DOHH2 (cell line): ENCODE measurements at regions not wholly inside any gene's neighbourhood (a gene's known extent, or its start where the extent isn't known, plus 50 kb on each side); places are given as distances from the start of the nearest gene placed in this dataset.

Source experiments
- H3F3A ChIP-seq: fragments of 200-600 bp; sonication (generic), shearing (Covaris generic); 2 replicates; pipeline ENCODE4 v1.6.0; 2016; ENCODE audit warnings: antibody characterized with exemption, mild to moderate bottlenecking; ENCODE audit not compliant: control insufficient read depth, insufficient read depth
- H3K27ac ChIP-seq: fragments of 200-600 bp; sonication (generic); 2 replicates; pipeline ENCODE4 v1.5.1; 2014; ENCODE audit warnings: low read depth, mild to moderate bottlenecking, low read length, moderate library complexity
- H3K27me3 ChIP-seq: fragments of 200-600 bp; sonication (generic); 2 replicates; pipeline ENCODE4 v1.6.1; 2014; ENCODE audit warnings: mild to moderate bottlenecking, low read length, mixed read lengths; ENCODE audit not compliant: control insufficient read depth
- H3K36me3 ChIP-seq: fragments of 200-600 bp; sonication (generic); 2 replicates; pipeline ENCODE4 v1.6.1; 2014; ENCODE audit warnings: mild to moderate bottlenecking, low read length, moderate library complexity, mixed read lengths; ENCODE audit not compliant: control insufficient read depth
- H3K4me1 ChIP-seq: fragments of 200-600 bp; sonication (generic); 2 replicates; pipeline ENCODE4 v1.6.1; 2014; ENCODE audit warnings: mild to moderate bottlenecking, low read length, mixed read lengths; ENCODE audit not compliant: control insufficient read depth
- H3K4me2 ChIP-seq: fragments of 200-600 bp; sonication (generic); 2 replicates; pipeline ENCODE4 v1.6.0; 2014; ENCODE audit warnings: mild to moderate bottlenecking, low read length, moderate library complexity
- H3K4me3 ChIP-seq: fragments of 200-600 bp; sonication (generic); 2 replicates; pipeline ENCODE4 v1.5.1; 2014; ENCODE audit warnings: mild to moderate bottlenecking, low read length, mixed read lengths
- H3K79me2 ChIP-seq: fragments of 200-600 bp; sonication (generic); 2 replicates; pipeline ENCODE4 v1.6.1; 2014; ENCODE audit warnings: mild to moderate bottlenecking, low read length, mixed read lengths; ENCODE audit not compliant: control insufficient read depth
- H3K9me2 ChIP-seq: fragments of 200-600 bp; sonication (generic); replicated peaks from 2 replicates; pipeline ENCODE4 v1.6.1; 2014; ENCODE audit warnings: mild to moderate bottlenecking, low read length, mixed read lengths; ENCODE audit not compliant: control insufficient read depth
- H3K9me3 ChIP-seq: fragments of 200-600 bp; sonication (generic); 2 replicates; pipeline ENCODE4 v1.6.1; 2014; ENCODE audit warnings: antibody characterized with exemption, low read length, mixed read lengths; ENCODE audit not compliant: control insufficient read depth, insufficient read depth
- H4K20me1 ChIP-seq: fragments of 200-600 bp; sonication (generic); 2 replicates; pipeline ENCODE4 v1.6.0; 2014; ENCODE audit warnings: low read depth, mild to moderate bottlenecking, antibody characterized with exemption, low read length, moderate library complexity; ENCODE audit not compliant: control insufficient read depth, insufficient read depth
- EZH2phosphoT487 ChIP-seq: fragments of 200-600 bp; sonication (generic); IDR thresholded peaks from 2 replicates; pipeline ENCODE4 v1.6.1; 2017; ENCODE audit warnings: borderline replicate concordance, mild to moderate bottlenecking, antibody characterized with exemption, low read length, moderate library complexity, mixed read lengths
- TF ChIP-seq, protein P1 (sequence below): fragments of 200-600 bp; sonication (generic); IDR thresholded peaks from one replicate; pipeline ENCODE4 v1.5.1; 2014; ENCODE audit warnings: antibody characterized with exemption, mild to moderate bottlenecking, low read depth, low read length; ENCODE audit not compliant: poor library complexity, severe bottlenecking

DNA sequence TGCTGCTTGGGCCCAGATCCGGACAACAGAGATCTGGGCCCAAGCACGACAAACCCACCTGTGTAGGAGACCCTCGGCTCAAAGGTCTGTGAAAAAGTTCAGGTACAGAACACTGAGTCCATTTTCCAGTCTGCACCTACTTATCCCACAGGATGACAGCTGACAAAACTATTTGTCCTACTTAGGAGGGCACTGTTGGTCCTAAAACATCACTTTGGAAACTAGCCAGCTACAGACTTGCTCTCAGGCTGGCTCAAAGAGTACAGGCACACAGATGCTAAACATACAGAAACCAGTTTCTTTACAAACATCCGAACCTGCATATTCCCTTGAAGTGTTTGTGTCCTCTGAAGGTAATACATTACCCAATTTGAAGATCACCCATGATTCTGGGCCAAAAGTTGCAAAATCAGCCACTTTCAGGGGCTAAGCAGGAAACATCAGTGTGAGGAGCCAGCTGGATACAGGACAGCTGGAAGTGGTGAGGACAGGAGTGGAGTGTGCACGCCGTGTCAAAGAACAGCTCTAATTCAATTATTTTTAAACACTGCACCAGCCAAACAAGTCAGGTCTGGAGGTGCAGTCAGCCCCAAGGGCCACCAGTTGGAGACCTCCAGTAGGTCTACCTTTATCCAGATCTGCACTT is 88.5 kb downstream of the NOC3L start:
- H3K27ac ChIP-seq: no peak overlapping the region
- TF ChIP-seq, protein P1, sequence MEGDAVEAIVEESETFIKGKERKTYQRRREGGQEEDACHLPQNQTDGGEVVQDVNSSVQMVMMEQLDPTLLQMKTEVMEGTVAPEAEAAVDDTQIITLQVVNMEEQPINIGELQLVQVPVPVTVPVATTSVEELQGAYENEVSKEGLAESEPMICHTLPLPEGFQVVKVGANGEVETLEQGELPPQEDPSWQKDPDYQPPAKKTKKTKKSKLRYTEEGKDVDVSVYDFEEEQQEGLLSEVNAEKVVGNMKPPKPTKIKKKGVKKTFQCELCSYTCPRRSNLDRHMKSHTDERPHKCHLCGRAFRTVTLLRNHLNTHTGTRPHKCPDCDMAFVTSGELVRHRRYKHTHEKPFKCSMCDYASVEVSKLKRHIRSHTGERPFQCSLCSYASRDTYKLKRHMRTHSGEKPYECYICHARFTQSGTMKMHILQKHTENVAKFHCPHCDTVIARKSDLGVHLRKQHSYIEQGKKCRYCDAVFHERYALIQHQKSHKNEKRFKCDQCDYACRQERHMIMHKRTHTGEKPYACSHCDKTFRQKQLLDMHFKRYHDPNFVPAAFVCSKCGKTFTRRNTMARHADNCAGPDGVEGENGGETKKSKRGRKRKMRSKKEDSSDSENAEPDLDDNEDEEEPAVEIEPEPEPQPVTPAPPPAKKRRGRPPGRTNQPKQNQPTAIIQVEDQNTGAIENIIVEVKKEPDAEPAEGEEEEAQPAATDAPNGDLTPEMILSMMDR: no peak
- H3K79me2 ChIP-seq: no peaks in the 10 kb centered on the region
- H3K36me3 ChIP-seq: no peaks in the 10 kb centered on the region
- H3K9me3 ChIP-seq: peaks cover 4% of the 10 kb centered on the region; the same call in 1 of the 2 replicates
- peaks cover 4% of the 10 kb centered on the region for H3K27me3 ChIP-seq
- H4K20me1 ChIP-seq: no peaks in the 10 kb centered on the region
- no peak overlapping the region for H3K4me2 ChIP-seq
- no peaks in the 10 kb centered on the region for H3K4me1 ChIP-seq
- no peak overlapping the region for H3K4me3 ChIP-seq
- no peaks in the 10 kb centered on the region for H3K9me2 ChIP-seq
- no peaks in the 10 kb centered on the region for H3F3A ChIP-seq

DNA sequence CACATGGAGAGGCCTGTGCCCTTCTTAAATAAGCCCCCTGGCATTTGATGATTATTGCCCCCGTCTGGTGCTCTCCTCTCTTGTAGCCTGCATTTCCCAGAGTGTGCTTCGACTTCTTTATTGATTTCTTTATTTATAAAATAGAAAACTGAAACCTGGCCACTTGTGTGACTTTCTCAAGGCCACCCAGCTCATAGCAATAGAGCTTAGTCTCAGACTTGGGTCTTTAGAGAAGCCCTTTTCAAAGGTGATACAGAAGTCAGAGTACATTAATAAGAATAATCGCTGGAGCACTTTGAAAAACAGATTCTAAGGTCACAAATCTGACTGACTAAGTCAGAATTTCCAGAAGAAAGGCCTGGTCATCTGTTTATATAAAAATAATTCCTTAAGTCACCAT is 86.6 kb downstream of the NOC3L start:
- no peak for TF ChIP-seq EZH2phosphoT487
- TF ChIP-seq, protein P1: no peak
- no peaks in the 10 kb centered on the region for H3K9me2 ChIP-seq
- H3K27me3 ChIP-seq: peaks cover 11% of the 10 kb centered on the region
- no peaks in the 10 kb centered on the region for H4K20me1 ChIP-seq
- no peaks in the 10 kb centered on the region for H3K79me2 ChIP-seq
- no peak overlapping the region for H3K4me3 ChIP-seq
- H3K9me3 ChIP-seq: peaks cover 4% of the 10 kb centered on the region; the same call in 1 of the 2 replicates
- H3K36me3 ChIP-seq: no peaks in the 10 kb centered on the region
- no peaks in the 10 kb centered on the region for H3K4me1 ChIP-seq
- no peak overlapping the region for H3K4me2 ChIP-seq
- no peak overlapping the region for H3K27ac ChIP-seq
- no peaks in the 10 kb centered on the region for H3F3A ChIP-seq

DNA sequence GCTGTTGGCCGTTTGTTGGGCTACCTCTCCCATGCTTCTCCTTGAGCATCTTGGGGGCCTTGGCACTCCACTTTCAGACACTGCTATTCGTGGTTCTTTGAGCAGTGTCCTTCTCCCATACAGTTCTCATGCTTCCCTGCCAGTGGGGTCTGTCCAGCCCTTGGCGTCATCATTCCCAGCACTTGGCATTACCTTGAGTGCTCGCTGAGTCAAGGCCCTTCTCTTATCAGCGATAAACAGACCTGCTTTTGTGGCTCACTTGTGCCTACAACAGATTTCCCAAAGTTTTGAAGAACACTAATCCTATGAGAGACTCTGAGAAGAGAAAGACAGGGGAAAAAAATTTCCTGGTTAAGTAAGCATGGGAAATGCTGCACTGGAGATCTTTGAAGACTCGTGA is 85.3 kb downstream of the NOC3L start:
- no peak overlapping the region for H3K27ac ChIP-seq
- no peak overlapping the region for H3K4me2 ChIP-seq
- H3K27me3 ChIP-seq: peaks cover 11% of the 10 kb centered on the region
- no peaks in the 10 kb centered on the region for H4K20me1 ChIP-seq
- TF ChIP-seq, protein P1: no peak
- no peak for TF ChIP-seq EZH2phosphoT487
- H3F3A ChIP-seq: no peaks in the 10 kb centered on the region
- no peaks in the 10 kb centered on the region for H3K79me2 ChIP-seq
- H3K36me3 ChIP-seq: no peaks in the 10 kb centered on the region
- no peaks in the 10 kb centered on the region for H3K4me1 ChIP-seq
- H3K4me3 ChIP-seq: no peak overlapping the region
- no peaks in the 10 kb centered on the region for H3K9me3 ChIP-seq
- no peaks in the 10 kb centered on the region for H3K9me2 ChIP-seq
